OCI-LY7 (cell line): ENCODE measurements at regions not wholly inside any gene's neighbourhood (a gene's known extent, or its start where the extent isn't known, plus 50 kb on each side); places are given as distances from the start of the nearest gene placed in this dataset.

ENCODE experiments used
- EZH2phosphoT487 ChIP-seq: fragments of 200-600 bp; sonication (generic); IDR thresholded peaks from 2 replicates; pipeline ENCODE4 v1.6.1; 2018; ENCODE audit warnings: low read depth, borderline replicate concordance, mild to moderate bottlenecking, mixed run types, antibody characterized with exemption, low read length, moderate library complexity, mixed read lengths
- TF ChIP-seq, protein P1 (sequence below): fragments of 200-600 bp; sonication (generic); conservative IDR thresholded peaks from 2 replicates; pipeline ENCODE4 v1.5.1; 2014; ENCODE audit warnings: mild to moderate bottlenecking, antibody characterized with exemption, low read length, moderate library complexity, mixed read lengths

DNA sequence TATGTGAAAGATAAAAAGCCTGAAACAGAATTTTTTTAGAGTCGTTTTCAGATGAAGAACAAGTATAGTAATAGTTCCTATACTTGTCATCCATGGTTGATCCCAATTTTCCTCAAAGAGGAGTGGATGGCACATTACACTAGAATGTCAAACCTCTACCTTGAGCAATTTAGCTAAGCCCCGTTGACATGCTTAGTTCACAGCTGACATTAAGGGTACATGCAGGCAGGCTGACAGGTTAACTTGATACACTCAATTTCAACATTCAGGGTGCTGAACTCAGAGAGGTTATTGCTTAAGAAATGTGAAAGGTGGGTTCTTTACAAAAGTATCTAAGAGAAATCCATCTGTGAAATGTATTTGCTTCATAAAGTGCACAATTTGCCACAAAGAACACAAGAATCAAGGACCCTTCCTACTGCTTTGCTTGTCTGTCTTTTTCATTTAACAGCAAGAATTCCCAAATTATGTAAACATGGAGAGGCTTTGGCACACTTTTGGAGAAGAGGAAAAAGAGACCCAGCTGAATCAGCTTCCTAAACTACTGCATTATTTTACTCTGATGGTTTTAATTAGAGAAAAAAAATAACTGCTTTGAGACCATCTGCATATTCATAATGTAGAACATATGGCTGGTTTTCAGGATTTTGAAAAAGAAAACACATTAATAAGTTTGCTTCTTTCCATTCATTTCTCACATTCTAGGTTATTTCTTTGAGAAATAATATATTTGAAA lies 122.5 kb upstream of the DDIT4L start:
- TF ChIP-seq, protein P1, sequence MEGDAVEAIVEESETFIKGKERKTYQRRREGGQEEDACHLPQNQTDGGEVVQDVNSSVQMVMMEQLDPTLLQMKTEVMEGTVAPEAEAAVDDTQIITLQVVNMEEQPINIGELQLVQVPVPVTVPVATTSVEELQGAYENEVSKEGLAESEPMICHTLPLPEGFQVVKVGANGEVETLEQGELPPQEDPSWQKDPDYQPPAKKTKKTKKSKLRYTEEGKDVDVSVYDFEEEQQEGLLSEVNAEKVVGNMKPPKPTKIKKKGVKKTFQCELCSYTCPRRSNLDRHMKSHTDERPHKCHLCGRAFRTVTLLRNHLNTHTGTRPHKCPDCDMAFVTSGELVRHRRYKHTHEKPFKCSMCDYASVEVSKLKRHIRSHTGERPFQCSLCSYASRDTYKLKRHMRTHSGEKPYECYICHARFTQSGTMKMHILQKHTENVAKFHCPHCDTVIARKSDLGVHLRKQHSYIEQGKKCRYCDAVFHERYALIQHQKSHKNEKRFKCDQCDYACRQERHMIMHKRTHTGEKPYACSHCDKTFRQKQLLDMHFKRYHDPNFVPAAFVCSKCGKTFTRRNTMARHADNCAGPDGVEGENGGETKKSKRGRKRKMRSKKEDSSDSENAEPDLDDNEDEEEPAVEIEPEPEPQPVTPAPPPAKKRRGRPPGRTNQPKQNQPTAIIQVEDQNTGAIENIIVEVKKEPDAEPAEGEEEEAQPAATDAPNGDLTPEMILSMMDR: no peak
- TF ChIP-seq EZH2phosphoT487: no peak
